Trophoblast cell (in vitro differentiated cells and primary cell): ENCODE measurements at regions not wholly inside any gene's neighbourhood (a gene's known extent, or its start where the extent isn't known, plus 50 kb on each side); places are given as distances from the start of the nearest gene placed in this dataset.

Experiments
- DNase-seq, 2 donors: peaks; one replicate each; pipeline ENCODE4 v3.0.0-alpha.2; 2016
- H2AFZ ChIP-seq: 2 replicates; pipeline ENCODE4 v1.6.1; 2013; ENCODE audit warnings: low read length, moderate library complexity, mild to moderate bottlenecking; ENCODE audit not compliant: insufficient read depth, poor library complexity
- H2AK5ac ChIP-seq: 2 replicates; pipeline ENCODE4 v1.6.1; 2013; ENCODE audit warnings: mild to moderate bottlenecking, low read length
- H2BK120ac ChIP-seq: 2 replicates; pipeline ENCODE4 v1.6.1; 2013; ENCODE audit warnings: low read length, mild to moderate bottlenecking, moderate library complexity; ENCODE audit not compliant: insufficient read depth, poor library complexity
- H2BK12ac ChIP-seq: 2 replicates; pipeline ENCODE4 v1.6.1; 2013; ENCODE audit warnings: mild to moderate bottlenecking, low read length, moderate library complexity
- H2BK5ac ChIP-seq: 2 replicates; pipeline ENCODE4 v1.6.1; 2013; ENCODE audit warnings: low read length, low read depth, moderate library complexity, mild to moderate bottlenecking; ENCODE audit not compliant: poor library complexity
- H3K14ac ChIP-seq: 2 replicates; pipeline ENCODE4 v1.6.1; 2013; ENCODE audit warnings: mild to moderate bottlenecking, low read length
- H3K18ac ChIP-seq: 2 replicates; pipeline ENCODE4 v1.6.1; 2013; ENCODE audit warnings: mild to moderate bottlenecking, low read length
- H3K23ac ChIP-seq: 2 replicates; pipeline ENCODE4 v1.6.1; 2013; ENCODE audit warnings: low read length
- H3K27ac ChIP-seq: 2 replicates; pipeline ENCODE4 v1.5.1; 2013; ENCODE audit warnings: low read depth, mild to moderate bottlenecking, inconsistent platforms, low read length, moderate library complexity
- H3K27me3 ChIP-seq: 2 replicates; pipeline ENCODE4 v1.6.1; 2013; ENCODE audit warnings: inconsistent platforms, mild to moderate bottlenecking, low read length, moderate library complexity; ENCODE audit not compliant: insufficient read depth
- H3K36me3 ChIP-seq, 2 experiments: 1 replicate in 1 of 2; 2 replicates in 1 of 2; pipeline ENCODE4 v1.6.1; 2013; ENCODE audit warnings: low read length in 2 of 2, mild to moderate bottlenecking in 2 of 2, moderate library complexity in 1 of 2; ENCODE audit not compliant: insufficient read depth in 2 of 2, control insufficient read depth in 1 of 2
- H3K4ac ChIP-seq: 2 replicates; pipeline ENCODE4 v1.6.1; 2013; ENCODE audit warnings: low read depth, mild to moderate bottlenecking, low read length, moderate library complexity
- H3K4me1 ChIP-seq, 2 experiments: 1 replicate in 1 of 2; 2 replicates in 1 of 2; pipeline ENCODE4 v1.6.1; 2013; ENCODE audit warnings: low read length in 2 of 2, mild to moderate bottlenecking in 2 of 2, moderate library complexity in 1 of 2; ENCODE audit not compliant: insufficient read depth in 2 of 2, control insufficient read depth in 1 of 2
- H3K4me2 ChIP-seq: 2 replicates; pipeline ENCODE4 v1.6.1; 2013; ENCODE audit warnings: inconsistent platforms, mild to moderate bottlenecking, low read length, moderate library complexity
- H3K4me3 ChIP-seq: 2 replicates; pipeline ENCODE4 v1.5.1; 2013; ENCODE audit warnings: mild to moderate bottlenecking, low read depth, low read length, inconsistent platforms
- H3K79me1 ChIP-seq: one replicate; pipeline ENCODE4 v1.6.1; 2013; ENCODE audit warnings: low read length
- H3K79me2 ChIP-seq: 2 replicates; pipeline ENCODE4 v1.6.1; 2013; ENCODE audit warnings: low read length, mild to moderate bottlenecking; ENCODE audit not compliant: control insufficient read depth, insufficient read depth, poor library complexity
- H3K9ac ChIP-seq: 2 replicates; pipeline ENCODE4 v1.6.1; 2013; ENCODE audit warnings: mild to moderate bottlenecking, low read length
- H3K9me3 ChIP-seq: 2 replicates; pipeline ENCODE4 v1.6.1; 2013; ENCODE audit warnings: low read depth, mild to moderate bottlenecking, control low read depth, inconsistent platforms, low read length; ENCODE audit not compliant: insufficient read depth
- H4K12ac ChIP-seq: 2 replicates; pipeline ENCODE4 v1.6.1; 2013; ENCODE audit warnings: low read depth, mild to moderate bottlenecking, low read length, moderate library complexity
- H4K8ac ChIP-seq: 2 replicates; pipeline ENCODE4 v1.6.1; 2013; ENCODE audit warnings: low read depth, mild to moderate bottlenecking, low read length, moderate library complexity
- H4K91ac ChIP-seq: one replicate; pipeline ENCODE4 v1.6.1; 2013; ENCODE audit warnings: low read depth, mild to moderate bottlenecking, low read length, moderate library complexity
- WGBS: extraction: QIAGEN DNeasy Blood & Tissue Kit; methylation state at CpG from one replicate; pipeline ENCODE4 v1.1.7; 2013; ENCODE audit warnings: missing lambda C conversion rate; ENCODE audit not compliant: insufficient read length, insufficient coverage; ENCODE audit errors: extremely low coverage; 5-methylcytosine and 5-hydroxymethylcytosine counted together

DNA sequence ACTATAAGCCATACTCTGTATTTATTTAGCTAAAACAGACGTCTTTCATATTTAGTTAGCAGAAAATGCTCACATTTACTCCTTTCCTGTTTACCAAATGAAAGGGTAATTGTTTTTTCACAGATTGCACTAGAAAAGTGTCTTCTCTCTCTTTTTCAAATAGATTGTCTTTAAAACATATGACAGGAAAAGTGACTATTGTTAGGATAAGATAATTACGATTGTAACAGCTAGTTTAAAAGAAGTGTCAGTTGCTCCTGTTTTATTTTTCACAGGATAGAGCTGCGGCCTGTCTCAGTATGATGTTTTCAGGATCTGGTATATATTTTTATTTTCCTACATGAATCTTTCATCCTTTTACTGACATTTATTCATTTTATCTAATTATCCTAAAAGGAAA lies 353.5 kb downstream of the FBXO8 start:
- H4K91ac ChIP-seq, result no peak overlapping the region
- no peak overlapping the region for H2BK12ac ChIP-seq
- no peak overlapping the region for H3K9ac ChIP-seq
- no peaks in the 10 kb centered on the region for H3K79me2 ChIP-seq
- no peaks in the 10 kb centered on the region for H3K4me1 ChIP-seq
- H4K8ac ChIP-seq, result no peak overlapping the region
- no peak overlapping the region for H3K27ac ChIP-seq
- H3K79me1 ChIP-seq, result no peaks in the 10 kb centered on the region
- H3K27me3 ChIP-seq, result no peaks in the 10 kb centered on the region
- no peaks in the 10 kb centered on the region for H3K9me3 ChIP-seq
- no peak overlapping the region for H3K4ac ChIP-seq
- no peak overlapping the region for H2AK5ac ChIP-seq
- no peak overlapping the region for H3K4me2 ChIP-seq
- H2BK5ac ChIP-seq, result no peak overlapping the region
- no peak overlapping the region for H2AFZ ChIP-seq
- no peak overlapping the region for H4K12ac ChIP-seq
- no peaks in the 10 kb centered on the region for H3K36me3 ChIP-seq
- no peak overlapping the region for H3K4me3 ChIP-seq
- no peak for DNase-seq
- H3K23ac ChIP-seq, result no peak overlapping the region
- no CpG with 5 or more reads among the region's 3 CpGs for WGBS
- H3K14ac ChIP-seq, result no peak overlapping the region
- H3K18ac ChIP-seq, result no peak overlapping the region
- H2BK120ac ChIP-seq, result no peak overlapping the region

DNA sequence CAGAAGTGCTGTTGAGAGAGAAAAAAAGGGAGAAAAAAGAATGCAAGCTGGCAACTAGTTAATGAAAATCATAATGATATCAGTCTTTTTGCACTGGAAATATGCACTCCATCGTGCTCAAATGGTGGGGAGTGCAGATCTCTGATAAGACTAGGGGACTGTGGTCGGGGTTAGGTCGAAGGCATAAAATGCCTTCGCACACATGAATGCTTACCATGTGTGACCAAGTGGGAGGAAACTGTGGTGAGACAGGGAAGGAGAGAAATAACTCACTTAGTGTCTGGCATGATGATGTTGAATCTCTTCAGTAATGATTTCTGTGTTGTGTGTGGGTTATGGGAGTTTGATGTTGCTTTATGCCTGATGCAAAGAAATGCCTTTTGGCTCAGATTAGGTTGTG lies 358.9 kb downstream of the FBXO8 start:
- H4K12ac ChIP-seq, result no peak overlapping the region
- no peaks in the 10 kb centered on the region for H3K27me3 ChIP-seq
- H3K18ac ChIP-seq, result no peak overlapping the region
- no peak overlapping the region for H4K91ac ChIP-seq
- H3K4ac ChIP-seq, result no peak overlapping the region
- no peaks in the 10 kb centered on the region for H3K9me3 ChIP-seq
- H2BK5ac ChIP-seq, result no peak overlapping the region
- H2AK5ac ChIP-seq, result no peak overlapping the region
- no peak overlapping the region for H4K8ac ChIP-seq
- H3K4me3 ChIP-seq, result no peak overlapping the region
- no peak overlapping the region for H3K4me2 ChIP-seq
- H3K23ac ChIP-seq, result no peak overlapping the region
- H3K79me1 ChIP-seq, result no peaks in the 10 kb centered on the region
- no peaks in the 10 kb centered on the region for H3K36me3 ChIP-seq
- no CpG with 5 or more reads among the region's 4 CpGs for WGBS
- no peak overlapping the region for H3K14ac ChIP-seq
- H3K27ac ChIP-seq, result no peak overlapping the region
- no peak overlapping the region for H2BK120ac ChIP-seq
- no peak overlapping the region for H2BK12ac ChIP-seq
- no peak overlapping the region for H3K9ac ChIP-seq
- H3K79me2 ChIP-seq, result no peaks in the 10 kb centered on the region
- DNase-seq, result no peak
- no peaks in the 10 kb centered on the region for H3K4me1 ChIP-seq
- no peak overlapping the region for H2AFZ ChIP-seq

DNA sequence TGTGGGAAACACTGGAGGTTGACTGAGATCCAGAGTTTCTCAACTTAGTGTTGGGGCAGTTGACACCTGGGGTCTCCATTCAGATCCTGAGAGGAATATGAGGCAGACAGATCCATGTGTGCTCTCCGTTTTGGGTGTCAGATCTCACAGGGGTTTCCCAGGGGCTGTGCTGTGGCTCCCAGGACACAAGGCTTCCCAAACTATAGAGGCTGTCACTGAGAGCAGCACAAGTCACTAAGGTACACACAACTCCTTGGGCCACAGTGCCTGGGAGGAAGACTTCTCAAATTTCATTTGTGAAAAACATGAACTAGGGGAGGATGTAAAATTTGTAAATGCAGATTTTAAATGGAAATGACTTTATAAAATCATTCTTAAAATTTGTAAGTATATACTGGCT lies 363.6 kb downstream of the FBXO8 start:
- Histone ChIP-seq H2AFZ (no peak overlapping the region), H3K18ac (no peak overlapping the region), H3K4ac (no peak overlapping the region), H4K91ac (no peak overlapping the region), H3K4me3 (no peak overlapping the region), H2AK5ac (no peak overlapping the region), H3K4me2 (no peak overlapping the region), H3K36me3 (no peaks in the 10 kb centered on the region), H3K9ac (no peak overlapping the region), H3K4me1 (peaks cover 0 to 2% of the 10 kb centered on the region in 2 experiments), H3K79me1 (no peaks in the 10 kb centered on the region), H3K9me3 (no peaks in the 10 kb centered on the region), H4K8ac (no peak overlapping the region), H4K12ac (no peak overlapping the region), H3K79me2 (no peaks in the 10 kb centered on the region), H3K27ac (no peak overlapping the region), H2BK5ac (no peak overlapping the region), H3K23ac (no peak overlapping the region), H3K14ac (no peak overlapping the region), H3K27me3 (no peaks in the 10 kb centered on the region), H2BK12ac (no peak overlapping the region), H2BK120ac (no peak overlapping the region)
- DNase-seq, result no peak
- no CpG with 5 or more reads among the region's 1 CpG for WGBS

DNA sequence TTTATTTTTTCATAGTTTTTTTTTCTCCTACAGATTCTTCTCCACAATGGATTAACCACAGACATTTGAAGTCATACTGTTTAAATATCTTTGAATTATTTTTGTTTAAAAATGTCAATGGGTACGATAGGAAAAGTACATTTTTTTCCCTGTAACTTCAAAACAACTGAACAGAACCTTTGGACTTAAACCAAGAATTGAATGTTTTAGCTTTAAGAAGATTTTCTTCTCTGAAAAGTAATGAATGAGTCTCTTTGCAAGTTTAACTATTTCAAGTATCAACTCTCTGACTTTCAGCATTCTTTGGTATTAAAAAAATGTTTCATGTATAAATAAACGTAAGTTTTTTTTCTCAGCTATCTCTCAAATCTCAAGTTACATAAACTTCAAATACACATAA lies 364.3 kb downstream of the FBXO8 start:
- no peak overlapping the region for H4K8ac ChIP-seq
- H2AK5ac ChIP-seq, result no peak overlapping the region
- H3K79me2 ChIP-seq, result no peaks in the 10 kb centered on the region
- no peaks in the 10 kb centered on the region for H3K9me3 ChIP-seq
- no peak overlapping the region for H2BK12ac ChIP-seq
- H3K4me1 ChIP-seq, result peaks cover 0 to 2% of the 10 kb centered on the region in 2 experiments
- H3K79me1 ChIP-seq, result no peaks in the 10 kb centered on the region
- no CpG with 5 or more reads among the region's 2 CpGs for WGBS
- no peak overlapping the region for H3K18ac ChIP-seq
- no peak overlapping the region for H3K4me3 ChIP-seq
- H3K4ac ChIP-seq, result no peak overlapping the region
- H4K12ac ChIP-seq, result no peak overlapping the region
- no peaks in the 10 kb centered on the region for H3K36me3 ChIP-seq
- H2BK5ac ChIP-seq, result no peak overlapping the region
- H3K23ac ChIP-seq, result no peak overlapping the region
- H4K91ac ChIP-seq, result no peak overlapping the region
- no peak overlapping the region for H3K4me2 ChIP-seq
- H3K9ac ChIP-seq, result no peak overlapping the region
- H3K14ac ChIP-seq, result no peak overlapping the region
- no peak overlapping the region for H2BK120ac ChIP-seq
- no peaks in the 10 kb centered on the region for H3K27me3 ChIP-seq
- DNase-seq, result no peak
- H3K27ac ChIP-seq, result no peak overlapping the region
- H2AFZ ChIP-seq, result no peak overlapping the region
